GM23338 (cell line): ENCODE measurements at regions not wholly inside any gene's neighbourhood (a gene's known extent, or its start where the extent isn't known, plus 50 kb on each side); places are given as distances from the start of the nearest gene placed in this dataset.
"Not testable (repeated sequence)": the region's sequence is repeated elsewhere in the genome, so short reads cannot be mapped to it uniquely, and the experiment has no call there.

ENCODE experiments used
- ATAC-seq: fragments of 200-7000 bp; cut with Tn5 transposase; 3 replicates; pipeline ENCODE4 v1.9.1; 2020
- DNase-seq: peaks from one replicate; pipeline ENCODE4 v3.0.0-alpha.2; 2015; ENCODE audit warnings: low spot score
- H2AFZ ChIP-seq: fragments of 200-600 bp; sonication (generic); 2 replicates; pipeline ENCODE4 v1.8.0; 2016; ENCODE audit warnings: antibody characterized with exemption, mild to moderate bottlenecking, moderate library complexity
- H3F3A ChIP-seq: fragments of 200-600 bp; sonication (generic); replicated peaks from 2 replicates; pipeline ENCODE4 v1.8.0; 2017; ENCODE audit warnings: antibody characterized with exemption, mixed run types, low read depth
- H3K27ac ChIP-seq: fragments of 200-600 bp; sonication (generic); 2 replicates; pipeline ENCODE4 v1.6.1; 2016; ENCODE audit warnings: low read depth
- H3K27me3 ChIP-seq: fragments of 200-600 bp; sonication (generic); 2 replicates; pipeline ENCODE4 v1.8.0; 2016; ENCODE audit warnings: mild to moderate bottlenecking, mixed run types, moderate library complexity; ENCODE audit not compliant: insufficient read depth
- H3K36me3 ChIP-seq: fragments of 200-600 bp; sonication (generic); 2 replicates; pipeline ENCODE4 v1.8.0; 2016; ENCODE audit warnings: mild to moderate bottlenecking; ENCODE audit not compliant: insufficient read depth
- H3K4me1 ChIP-seq: fragments of 200-600 bp; sonication (generic); 2 replicates; pipeline ENCODE4 v1.8.0; 2016; ENCODE audit warnings: mild to moderate bottlenecking, moderate library complexity; ENCODE audit not compliant: insufficient read depth
- H3K4me2 ChIP-seq: fragments of 200-600 bp; sonication (generic); 2 replicates; pipeline ENCODE4 v1.7.1; 2017; ENCODE audit warnings: mixed run types
- H3K4me3 ChIP-seq: fragments of 200-600 bp; sonication (generic); 2 replicates; pipeline ENCODE4 v1.6.1; 2016; ENCODE audit warnings: mixed run types
- H3K79me2 ChIP-seq: fragments of 200-600 bp; sonication (generic); replicated peaks from 2 replicates; pipeline ENCODE4 v1.8.0; 2017; ENCODE audit warnings: mild to moderate bottlenecking; ENCODE audit not compliant: insufficient read depth
- H3K9me2 ChIP-seq: fragments of 200-600 bp; sonication (generic); 2 replicates; pipeline ENCODE4 v1.8.0; 2017; ENCODE audit not compliant: insufficient read depth
- H4K20me1 ChIP-seq: fragments of 200-600 bp; sonication (generic); replicated peaks from 2 replicates; pipeline ENCODE4 v1.8.0; 2017; ENCODE audit warnings: mild to moderate bottlenecking; ENCODE audit not compliant: insufficient read depth
- H3K27ac Mint-ChIP-seq: 2 replicates; pipeline ENCODE4 v1.8.0; 2020; ENCODE audit warnings: inconsistent platforms, mild to moderate bottlenecking, moderate library complexity, mixed read lengths
- H3K27me3 Mint-ChIP-seq: 3 replicates; pipeline ENCODE4 v1.8.0; 2022; ENCODE audit warnings: low read depth, mild to moderate bottlenecking, moderate library complexity, mixed read lengths, inconsistent platforms; ENCODE audit not compliant: insufficient read depth, poor library complexity
- H3K36me3 Mint-ChIP-seq: 3 replicates; pipeline ENCODE4 v1.8.0; 2021; ENCODE audit warnings: low read depth, mild to moderate bottlenecking, inconsistent platforms, moderate library complexity, mixed read lengths
- H3K4me1 Mint-ChIP-seq: 3 replicates; pipeline ENCODE4 v1.8.0; 2020; ENCODE audit warnings: mild to moderate bottlenecking, inconsistent platforms, mixed read lengths
- H3K4me3 Mint-ChIP-seq: 3 replicates; pipeline ENCODE4 v1.8.0; 2021; ENCODE audit warnings: moderate library complexity, mild to moderate bottlenecking, inconsistent platforms, mixed read lengths
- H3K9me3 Mint-ChIP-seq: 3 replicates; pipeline ENCODE4 v1.8.0; 2020; ENCODE audit warnings: moderate library complexity, mild to moderate bottlenecking, inconsistent platforms, mixed read lengths
- CREB1 ChIP-seq: fragments of 250-450 bp; sonication (Bioruptor Pico); IDR thresholded peaks from 2 replicates; pipeline ENCODE4 v1.5.0; 2020; ENCODE audit warnings: low read depth, mild to moderate bottlenecking, moderate library complexity
- CTCF ChIP-seq, 2 experiments: fragments of 200-600 bp in 1 of 2; sonication (generic) in 1 of 2; conservative IDR thresholded peaks; 2 replicates each; pipeline versions ENCODE4 v1.5.1 to v1.6.1; 2016 to 2017; ENCODE audit warnings: antibody characterized with exemption in 2 of 2, low read depth in 2 of 2, mild to moderate bottlenecking in 2 of 2, moderate library complexity in 1 of 2
- EZH2phosphoT487 ChIP-seq: fragments of 200-600 bp; sonication (generic); IDR thresholded peaks from one replicate; pipeline ENCODE4 v1.8.1; 2018; ENCODE audit warnings: antibody characterized with exemption; ENCODE audit not compliant: unreplicated experiment
- JUNB ChIP-seq: IDR thresholded peaks from one replicate; pipeline ENCODE4 v1.6.1; 2016; ENCODE audit warnings: antibody characterized with exemption; ENCODE audit not compliant: unreplicated experiment
- ZNF331 ChIP-seq: fragments of 250-450 bp; sonication (Bioruptor Pico); IDR thresholded peaks from 2 replicates; pipeline ENCODE4 v1.5.0; 2020; ENCODE audit warnings: low read depth, mild to moderate bottlenecking, moderate library complexity

- H3K27ac Mint-ChIP-seq, H3K36me3 ChIP-seq, H3K4me1 Mint-ChIP-seq, H3K4me1 ChIP-seq, DNase-seq, H3K4me3 Mint-ChIP-seq, H3K36me3 Mint-ChIP-seq, H3K27me3 ChIP-seq, H3K9me3 Mint-ChIP-seq, H3K79me2 ChIP-seq, H3K27ac ChIP-seq, ATAC-seq, H2AFZ ChIP-seq, H4K20me1 ChIP-seq, H3F3A ChIP-seq, H3K27me3 Mint-ChIP-seq, H3K4me2 ChIP-seq, H3K4me3 ChIP-seq, H3K9me2 ChIP-seq: not testable (repeated sequence)
Observed at GRCh38 chr15:58363118-58363517, 68.7 kb upstream of the LIPC start.

GRCh38 chr15:58363673-58364072, 68.1 kb upstream of the LIPC start:
- H3K27me3 ChIP-seq, H3K4me2 ChIP-seq, H3K27ac Mint-ChIP-seq, H3K4me3 Mint-ChIP-seq, H3K36me3 Mint-ChIP-seq, H3K27me3 Mint-ChIP-seq, DNase-seq, ATAC-seq, H3K36me3 ChIP-seq, H3K9me2 ChIP-seq, H3K4me1 ChIP-seq, H3K4me3 ChIP-seq, H3K9me3 Mint-ChIP-seq, H3K79me2 ChIP-seq, H2AFZ ChIP-seq, H3F3A ChIP-seq, H3K27ac ChIP-seq, H4K20me1 ChIP-seq, H3K4me1 Mint-ChIP-seq: not testable (repeated sequence)

- not testable (repeated sequence) for H3K27ac ChIP-seq, H3K4me1 Mint-ChIP-seq, H3K27me3 ChIP-seq, DNase-seq, H3K4me2 ChIP-seq, H3K36me3 ChIP-seq, H3K4me3 ChIP-seq, H3K9me2 ChIP-seq, H3K36me3 Mint-ChIP-seq, H3K4me3 Mint-ChIP-seq, H4K20me1 ChIP-seq, H3K27me3 Mint-ChIP-seq, H3K27ac Mint-ChIP-seq, ATAC-seq, H2AFZ ChIP-seq, H3K4me1 ChIP-seq, H3F3A ChIP-seq, H3K9me3 Mint-ChIP-seq, H3K79me2 ChIP-seq
Observed at GRCh38 chr15:58365098-58365497, 66.7 kb upstream of the LIPC start.

- no peaks in the 10 kb centered on the region for H3K4me1 ChIP-seq
- Mint-ChIP-seq H3K4me3 (no peak overlapping the region), H3K36me3 (peaks cover 14% of the 10 kb centered on the region; the same call in 2 of the 3 replicates), H3K27me3 (peaks cover 2% of the 10 kb centered on the region), H3K4me1 (no peaks in the 10 kb centered on the region), H3K9me3 (peaks cover 21% of the 10 kb centered on the region; the same call in 2 of the 3 replicates), H3K27ac (no peak overlapping the region)
- 0 out of 2 replicates have a peak, but pooled peaks cover 5% of the 10 kb centered on the region for H3K9me2 ChIP-seq
- H2AFZ ChIP-seq, result no peak overlapping the region
- no peaks in the 10 kb centered on the region for H3K27me3 ChIP-seq
- DNase-seq, result no peak
- H3K36me3 ChIP-seq, result no peaks in the 10 kb centered on the region
- H3K79me2 ChIP-seq, result no peaks in the 10 kb centered on the region
- no peak for ATAC-seq
- H4K20me1 ChIP-seq, result no peaks in the 10 kb centered on the region
- H3K4me3 ChIP-seq, result no peak overlapping the region
- TF ChIP-seq JUNB, result no peak
- TF ChIP-seq CREB1 (CRISPR knock-in tag), result no peak
- TF ChIP-seq ZNF331 (CRISPR knock-in tag), result no peak
- no peak for TF ChIP-seq CTCF (conservative IDR thresholded peaks at IDR 0.05; ENCODE audit: low read depth in 2 of 2)
- TF ChIP-seq EZH2phosphoT487, result no peak
- H3K4me2 ChIP-seq, result no peak overlapping the region
- no peak overlapping the region for H3K27ac ChIP-seq
- H3F3A ChIP-seq, result no peaks in the 10 kb centered on the region
Observed at GRCh38 chr15:58369261-58369701, 62.5 kb upstream of the LIPC start.
